Gastroesophageal sphincter (tissue), 3 donors: ENCODE measurements at regions not wholly inside any gene's neighbourhood (a gene's known extent, or its start where the extent isn't known, plus 50 kb on each side); places are given as distances from the start of the nearest gene placed in this dataset.

Source experiments
- CTCF ChIP-seq, 4 experiments: fragments of 200-600 bp in 2 of 4; fragments of 450-650 bp in 2 of 4; sonication (generic) in 1 of 4; IDR thresholded peaks; one replicate each; pipeline ENCODE4 v1.5.1; 2017 to 2019; ENCODE audit warnings: antibody characterized with exemption in 4 of 4, mild to moderate bottlenecking in 2 of 4, moderate library complexity in 2 of 4
- EP300 ChIP-seq: sonication (generic); formaldehyde crosslinking; IDR thresholded peaks from one replicate; pipeline ENCODE4 v1.6.1; 2017; ENCODE audit warnings: antibody characterized with exemption, mild to moderate bottlenecking
- POLR2A ChIP-seq, 2 donors: fragments of 450-650 bp; IDR thresholded peaks; one replicate each; pipeline ENCODE4 v1.6.1; 2017; ENCODE audit warnings: antibody characterized with exemption in 2 of 2, mild to moderate bottlenecking in 2 of 2, moderate library complexity in 1 of 2
- POLR2AphosphoS5 ChIP-seq: sonication (generic); formaldehyde crosslinking; IDR thresholded peaks from one replicate; pipeline ENCODE4 v1.6.1; 2017; ENCODE audit warnings: antibody characterized with exemption

- TF ChIP-seq CTCF (IDR thresholded peaks at IDR 0.05) (no peak), POLR2A (IDR thresholded peaks at IDR 0.05) (no peak), POLR2AphosphoS5 (no peak), EP300 (no peak)
These were observed 1227.3 kb downstream of the ROBO2 start for GRCh38 chr3:78267235-78267634.
